Kidney epithelial cell (primary cell): ENCODE measurements at regions not wholly inside any gene's neighbourhood (a gene's known extent, or its start where the extent isn't known, plus 50 kb on each side); places are given as distances from the start of the nearest gene placed in this dataset.

Experiments used
- DNase-seq: peaks from one replicate; pipeline ENCODE4 v3.0.0-alpha.2; 2010; ENCODE audit warnings: low read depth
- H3K27me3 ChIP-seq: 2 replicates; pipeline ENCODE4 v1.6.0; 2011; ENCODE audit warnings: low read length; ENCODE audit not compliant: control insufficient read depth, insufficient read depth
- H3K36me3 ChIP-seq: 2 replicates; pipeline ENCODE4 v1.5.1; 2011; ENCODE audit warnings: low read length; ENCODE audit not compliant: control insufficient read depth, insufficient read depth
- H3K4me3 ChIP-seq: 2 replicates; pipeline ENCODE4 v1.5.1; 2011; ENCODE audit warnings: low read depth, mild to moderate bottlenecking, control low read depth, low read length
- TF ChIP-seq, protein P1 (sequence below): IDR thresholded peaks from 2 replicates; pipeline ENCODE4 v1.5.1; 2011; ENCODE audit warnings: mild to moderate bottlenecking, moderate library complexity, low read length, control low read depth, inconsistent platforms; ENCODE audit not compliant: insufficient read depth, poor library complexity, severe bottlenecking

DNA sequence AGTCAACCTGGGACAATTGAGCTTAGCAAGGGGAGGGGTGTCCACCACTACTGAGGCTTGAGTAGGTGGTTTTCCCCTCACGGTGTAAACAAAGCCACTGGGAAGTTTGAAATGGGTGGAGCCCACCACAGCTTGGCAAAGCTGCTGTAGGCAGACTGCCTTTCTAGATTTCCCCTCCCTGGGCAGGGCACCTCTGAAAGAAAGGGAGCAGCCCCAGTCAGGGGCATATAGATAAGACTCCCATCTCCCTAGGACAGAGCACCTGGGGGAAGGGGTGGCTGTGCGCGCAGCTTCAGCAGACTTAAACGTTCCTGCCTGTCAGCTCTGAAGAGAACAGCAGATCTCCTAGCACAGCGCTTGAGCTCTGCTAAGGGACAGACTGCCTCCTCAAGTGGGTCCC is 758.4 kb downstream of the LTN1 start:
- no peak overlapping the region for H3K4me3 ChIP-seq
- no peaks in the 10 kb centered on the region for H3K36me3 ChIP-seq
- TF ChIP-seq, protein P1, sequence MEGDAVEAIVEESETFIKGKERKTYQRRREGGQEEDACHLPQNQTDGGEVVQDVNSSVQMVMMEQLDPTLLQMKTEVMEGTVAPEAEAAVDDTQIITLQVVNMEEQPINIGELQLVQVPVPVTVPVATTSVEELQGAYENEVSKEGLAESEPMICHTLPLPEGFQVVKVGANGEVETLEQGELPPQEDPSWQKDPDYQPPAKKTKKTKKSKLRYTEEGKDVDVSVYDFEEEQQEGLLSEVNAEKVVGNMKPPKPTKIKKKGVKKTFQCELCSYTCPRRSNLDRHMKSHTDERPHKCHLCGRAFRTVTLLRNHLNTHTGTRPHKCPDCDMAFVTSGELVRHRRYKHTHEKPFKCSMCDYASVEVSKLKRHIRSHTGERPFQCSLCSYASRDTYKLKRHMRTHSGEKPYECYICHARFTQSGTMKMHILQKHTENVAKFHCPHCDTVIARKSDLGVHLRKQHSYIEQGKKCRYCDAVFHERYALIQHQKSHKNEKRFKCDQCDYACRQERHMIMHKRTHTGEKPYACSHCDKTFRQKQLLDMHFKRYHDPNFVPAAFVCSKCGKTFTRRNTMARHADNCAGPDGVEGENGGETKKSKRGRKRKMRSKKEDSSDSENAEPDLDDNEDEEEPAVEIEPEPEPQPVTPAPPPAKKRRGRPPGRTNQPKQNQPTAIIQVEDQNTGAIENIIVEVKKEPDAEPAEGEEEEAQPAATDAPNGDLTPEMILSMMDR: no peak
- H3K27me3 ChIP-seq: no peaks in the 10 kb centered on the region
- no peak for DNase-seq

DNA sequence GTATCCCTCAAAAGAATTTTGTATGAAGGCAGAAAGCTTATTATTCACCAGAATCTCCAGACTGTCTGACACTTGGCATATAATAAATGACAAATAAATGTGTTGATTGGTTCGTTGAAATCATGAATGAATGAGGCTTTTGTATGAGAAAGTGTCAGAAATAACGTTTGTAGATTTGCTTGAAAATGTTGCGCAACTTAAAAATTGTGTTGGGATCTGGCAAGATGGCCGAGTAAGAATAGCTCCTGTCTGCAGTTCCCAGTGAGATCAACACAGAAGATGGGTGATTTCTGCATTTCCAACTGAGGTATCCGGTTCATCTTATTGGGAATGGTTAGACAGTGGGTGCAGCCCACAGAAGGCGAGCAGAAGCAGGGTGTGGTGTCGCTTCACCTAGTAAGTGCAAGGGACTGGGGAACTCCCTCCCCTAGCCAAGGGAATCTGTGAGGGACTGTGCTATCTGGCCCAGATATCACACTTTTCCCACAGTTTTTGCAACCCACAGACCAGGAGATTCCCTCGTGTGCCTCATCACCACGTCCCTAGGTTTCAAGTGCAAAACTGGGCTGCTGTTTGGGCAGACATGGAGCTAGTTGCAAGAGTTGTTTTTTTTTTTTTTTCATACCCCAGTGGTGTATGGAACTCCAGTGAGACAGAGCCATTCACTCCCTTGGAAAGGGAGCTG is 759.0 kb downstream of the LTN1 start:
- no peak for DNase-seq
- Histone ChIP-seq H3K4me3 (no peak overlapping the region), H3K27me3 (no peaks in the 10 kb centered on the region), H3K36me3 (no peaks in the 10 kb centered on the region)
- TF ChIP-seq, protein P1: no peak

DNA sequence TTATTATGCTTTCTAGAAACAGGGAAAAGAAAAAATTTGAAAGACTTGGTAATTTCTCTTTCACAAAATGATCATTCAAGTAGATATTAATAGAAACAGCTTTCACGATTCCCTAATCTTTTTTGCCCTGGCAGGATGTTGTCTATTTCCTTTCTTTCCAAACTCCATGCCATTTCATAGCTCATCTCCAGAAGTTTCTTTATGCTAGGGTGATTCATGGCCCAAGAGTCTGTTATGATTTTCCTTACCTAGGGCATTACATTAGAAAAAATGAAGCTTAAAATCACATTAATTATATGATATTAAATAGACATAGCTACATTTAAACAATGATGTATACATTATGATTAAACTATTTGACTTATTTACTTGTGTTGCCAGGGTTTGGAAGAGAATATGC is 762.1 kb downstream of the LTN1 start:
- no peak for DNase-seq
- Histone ChIP-seq H3K4me3 (no peak overlapping the region), H3K36me3 (no peaks in the 10 kb centered on the region), H3K27me3 (no peaks in the 10 kb centered on the region)
- TF ChIP-seq, protein P1: no peak

DNA sequence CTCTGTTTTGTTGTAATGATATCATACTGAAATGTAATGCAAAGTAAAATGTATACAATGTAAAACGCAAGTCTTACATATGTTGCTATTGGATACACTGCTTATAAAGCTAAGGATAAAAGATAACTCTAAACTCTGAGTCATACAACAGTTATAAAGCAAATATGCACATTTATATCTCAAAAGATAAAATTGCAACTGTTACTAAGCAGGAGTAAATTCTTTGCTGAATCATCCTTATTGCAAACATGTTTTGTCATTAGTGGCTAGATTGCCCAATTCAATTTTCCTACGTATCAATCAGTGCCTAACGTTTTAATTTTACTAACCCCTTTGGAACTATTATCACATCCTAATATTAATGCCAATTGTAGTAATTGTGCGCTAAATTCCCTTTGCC is 762.9 kb downstream of the LTN1 start:
- no peak overlapping the region for H3K4me3 ChIP-seq
- DNase-seq: no peak
- H3K27me3 ChIP-seq: no peaks in the 10 kb centered on the region
- H3K36me3 ChIP-seq: no peaks in the 10 kb centered on the region
- TF ChIP-seq, protein P1: no peak

DNA sequence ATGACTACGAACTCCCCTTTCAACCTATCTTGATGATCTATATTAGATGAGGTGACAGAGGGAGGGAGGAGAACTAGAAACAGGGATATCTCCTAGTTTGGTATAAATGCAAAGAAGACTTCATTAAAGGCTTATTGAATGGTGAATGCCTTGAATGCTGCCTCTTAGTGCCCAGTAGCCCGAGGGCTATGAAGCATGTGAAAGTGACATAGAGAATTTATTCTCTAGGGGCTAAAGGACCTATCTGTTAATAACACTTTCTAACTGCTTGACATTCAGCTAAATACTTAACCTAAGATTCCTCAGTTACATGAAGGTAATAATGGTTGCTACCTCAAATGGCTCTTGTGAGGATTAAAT is 764.1 kb downstream of the LTN1 start:
- H3K36me3 ChIP-seq: no peaks in the 10 kb centered on the region
- no peak for DNase-seq
- no peak overlapping the region for H3K4me3 ChIP-seq
- TF ChIP-seq, protein P1: no peak
- H3K27me3 ChIP-seq: no peaks in the 10 kb centered on the region
